GM19438 (cell line): ENCODE measurements at regions not wholly inside any gene's neighbourhood (a gene's known extent, or its start where the extent isn't known, plus 50 kb on each side); places are given as distances from the start of the nearest gene placed in this dataset.

Experiments used
- ATAC-seq: cut with Tn5 transposase; IDR thresholded peaks from one replicate; pipeline ENCODE4 v1.9.1; 2021; ENCODE audit warnings: low read depth; ENCODE audit not compliant: unreplicated experiment

DNA sequence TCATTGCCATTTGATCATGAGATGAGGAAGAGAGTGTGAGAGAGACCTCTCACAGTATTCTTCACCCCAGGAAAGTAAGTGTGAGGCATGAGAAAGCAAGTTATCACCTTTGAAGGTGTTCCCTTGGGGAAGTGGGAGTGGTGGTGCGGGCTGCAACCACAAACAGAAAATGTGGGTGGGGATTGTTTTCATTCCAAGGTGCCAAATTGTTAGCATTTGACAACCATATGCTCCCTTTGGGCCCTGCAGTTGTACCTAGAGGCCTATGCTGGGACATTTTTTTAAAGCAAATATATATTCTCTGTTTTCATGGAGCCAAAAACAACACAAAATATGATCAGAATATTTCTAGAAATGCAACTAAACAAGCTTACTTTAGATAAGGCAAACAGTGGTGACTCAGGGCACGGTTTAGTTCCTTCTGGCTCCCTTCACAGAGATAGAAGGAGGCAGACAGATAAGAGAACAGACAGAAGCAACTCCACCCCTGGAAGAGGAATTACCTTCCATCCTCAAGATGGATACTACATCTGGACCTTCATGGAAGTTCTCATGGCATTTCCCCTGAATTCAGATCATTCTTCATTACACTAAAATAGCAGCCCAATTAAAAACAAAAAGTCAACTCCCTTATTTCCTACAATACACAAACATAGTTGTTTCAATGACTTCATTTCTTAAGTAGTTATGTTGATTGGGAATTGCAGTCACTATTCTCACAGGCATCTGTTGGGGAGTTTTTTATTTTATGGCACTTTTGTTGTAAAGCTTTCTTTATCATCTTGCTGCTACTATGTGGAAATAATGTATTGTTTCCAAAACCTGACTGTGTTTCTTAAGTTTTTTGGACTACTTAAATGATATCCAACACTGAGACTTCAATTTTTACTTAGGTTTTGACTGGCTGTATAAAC lies 416.6 kb downstream of the PLK2 start:
- ATAC-seq, result no peak

DNA sequence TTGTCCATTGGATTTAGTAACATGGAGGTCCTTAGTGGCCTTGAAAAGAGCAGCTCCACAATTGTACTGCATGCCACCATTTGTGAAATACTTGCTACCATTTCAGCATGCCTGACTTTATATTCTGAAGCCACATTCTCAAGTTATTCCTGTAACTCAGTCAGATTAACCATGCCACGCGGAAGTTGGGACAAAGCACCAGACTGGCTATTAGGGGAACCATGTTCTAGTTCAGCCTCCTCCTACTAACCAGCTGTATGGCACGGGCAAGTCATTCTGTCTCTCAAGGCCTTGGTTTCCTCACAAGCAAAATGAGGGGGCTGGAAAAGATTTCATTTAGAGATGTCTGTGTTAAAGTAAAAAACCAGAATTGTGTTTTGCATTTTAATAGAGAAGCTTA lies 418.0 kb downstream of the PLK2 start:
- no peak for ATAC-seq

DNA sequence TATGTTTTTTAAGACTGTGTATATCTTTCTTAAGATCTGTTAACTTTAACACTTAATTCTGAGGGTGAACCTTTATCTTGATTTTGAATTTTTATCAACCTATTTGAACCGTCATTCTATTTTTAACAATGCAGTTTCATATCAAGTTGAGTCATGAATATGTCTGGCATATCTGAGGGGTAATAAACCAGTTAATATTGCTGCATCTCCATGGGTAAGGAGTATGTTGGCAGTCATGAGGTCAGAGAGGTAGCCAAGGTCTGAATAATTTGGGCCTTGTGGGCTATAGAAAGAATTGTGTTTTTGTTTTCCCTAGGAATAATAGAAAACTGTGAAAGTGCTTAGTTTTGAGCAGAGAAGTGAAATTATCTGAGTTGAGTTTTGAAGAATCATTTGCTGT lies 419.0 kb downstream of the PLK2 start:
- ATAC-seq, result no peak

DNA sequence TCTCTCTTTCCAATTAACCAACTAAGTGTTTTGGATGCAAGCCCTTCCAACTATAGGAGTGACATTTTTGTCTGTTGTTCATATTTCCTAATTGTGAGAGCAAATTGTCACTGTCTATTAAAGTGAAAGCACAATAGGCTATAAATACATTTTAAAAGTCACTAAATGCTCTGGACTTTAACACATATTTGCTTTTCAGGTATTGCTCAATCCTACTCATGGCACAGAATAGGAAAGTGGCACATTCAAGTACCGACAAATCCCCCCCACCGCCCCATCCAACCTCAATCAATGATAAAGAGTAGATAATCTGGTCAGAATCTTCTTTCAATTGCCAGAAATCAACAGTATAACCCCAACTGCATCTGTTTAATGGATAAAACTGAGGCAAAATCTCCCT lies 419.8 kb downstream of the PLK2 start:
- ATAC-seq, result no peak

DNA sequence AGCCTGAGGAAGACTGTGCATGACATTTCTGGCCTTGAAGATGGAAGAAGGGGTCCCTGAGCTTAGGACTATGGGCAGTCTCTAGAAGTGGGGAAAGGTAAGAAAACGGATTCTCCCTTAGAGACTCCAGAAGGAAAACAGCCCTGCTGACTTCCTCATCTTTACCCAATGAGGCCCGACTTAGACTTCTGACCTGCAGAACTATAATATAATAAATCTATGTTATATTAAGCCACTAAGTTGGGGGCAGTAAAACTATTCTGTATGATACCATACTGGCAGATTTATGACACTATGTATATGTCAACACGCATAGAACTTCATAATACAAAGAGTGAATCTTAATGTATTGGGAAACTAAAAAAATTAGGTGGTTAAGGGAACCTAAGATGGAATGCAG lies 422.0 kb downstream of the PLK2 start:
- no peak for ATAC-seq

DNA sequence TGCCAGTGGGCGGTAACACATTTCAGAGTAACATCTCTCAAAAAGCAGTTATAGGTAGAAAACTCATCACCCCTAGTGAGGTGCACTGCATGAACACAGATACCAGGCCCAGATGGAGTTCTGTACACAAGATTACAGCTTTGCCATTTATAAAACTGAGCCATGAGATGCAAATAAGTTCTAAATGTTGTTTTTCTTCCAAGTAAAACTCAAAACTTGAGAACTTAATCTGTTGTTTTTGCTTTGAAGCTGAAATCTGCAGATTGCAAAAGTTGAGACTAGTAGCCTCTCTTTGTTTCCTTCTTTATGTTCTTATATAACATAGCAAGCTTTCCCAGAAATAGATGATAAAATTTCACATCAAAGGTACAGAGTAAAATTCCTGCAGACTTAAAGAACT lies 434.1 kb downstream of the PLK2 start:
- ATAC-seq, result no peak

DNA sequence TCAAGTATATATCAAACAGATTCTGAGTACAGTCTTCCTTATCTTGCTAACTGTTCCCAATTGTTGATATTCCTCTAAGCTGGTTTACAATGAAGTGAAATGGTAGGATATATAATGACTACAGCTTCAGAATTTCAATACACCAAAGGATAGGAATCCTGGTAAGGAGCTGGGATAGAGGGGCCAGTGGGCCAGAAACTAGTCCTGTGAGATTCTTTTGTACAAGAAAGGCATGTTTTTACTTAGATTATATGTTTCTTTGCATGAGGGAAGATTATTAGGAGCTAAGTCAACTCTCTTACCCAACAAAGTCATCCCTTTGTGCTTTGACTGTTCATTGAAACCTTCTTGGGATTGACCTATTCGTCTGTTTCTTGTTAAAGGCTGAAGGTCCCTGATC lies 435.7 kb downstream of the PLK2 start:
- ATAC-seq, result no peak

DNA sequence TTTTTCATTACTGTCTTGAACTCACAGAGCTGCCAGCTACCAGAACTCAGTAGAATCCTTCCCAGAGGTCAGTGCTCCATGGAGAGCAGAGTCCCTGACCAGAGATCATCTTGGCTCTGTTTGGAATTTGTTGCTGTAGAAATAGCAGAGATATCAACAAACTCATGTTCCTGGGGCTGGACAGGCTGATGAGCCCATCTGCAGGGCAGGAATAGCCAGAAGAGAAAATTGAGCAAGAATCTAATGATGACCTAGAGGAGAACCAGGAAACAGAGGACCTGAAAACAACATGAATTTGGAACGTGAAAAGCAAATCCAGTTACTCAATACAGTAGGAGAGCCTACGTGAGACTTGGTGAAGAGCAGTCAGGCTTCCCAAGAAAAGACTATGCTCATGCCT lies 437.8 kb downstream of the PLK2 start:
- ATAC-seq, result no peak

DNA sequence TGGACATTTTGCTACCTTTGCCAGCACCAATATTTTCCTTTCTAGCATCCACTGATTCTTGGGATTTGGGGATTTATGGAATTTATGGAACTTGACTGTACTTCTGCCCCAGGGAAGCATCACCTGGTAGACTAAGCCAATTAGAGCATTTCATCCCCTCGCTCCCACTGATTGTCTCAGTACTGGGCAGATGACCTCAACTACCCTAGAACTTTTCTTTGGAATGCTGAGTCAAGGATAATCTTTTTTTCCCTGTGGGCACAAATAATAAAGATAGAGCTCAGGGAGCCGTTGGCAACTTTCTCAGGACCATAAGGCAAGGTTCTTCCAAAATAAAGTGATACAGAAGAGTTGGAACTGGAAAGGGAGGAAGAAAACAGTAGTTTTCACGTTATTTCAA lies 438.4 kb downstream of the PLK2 start:
- ATAC-seq, result no peak

DNA sequence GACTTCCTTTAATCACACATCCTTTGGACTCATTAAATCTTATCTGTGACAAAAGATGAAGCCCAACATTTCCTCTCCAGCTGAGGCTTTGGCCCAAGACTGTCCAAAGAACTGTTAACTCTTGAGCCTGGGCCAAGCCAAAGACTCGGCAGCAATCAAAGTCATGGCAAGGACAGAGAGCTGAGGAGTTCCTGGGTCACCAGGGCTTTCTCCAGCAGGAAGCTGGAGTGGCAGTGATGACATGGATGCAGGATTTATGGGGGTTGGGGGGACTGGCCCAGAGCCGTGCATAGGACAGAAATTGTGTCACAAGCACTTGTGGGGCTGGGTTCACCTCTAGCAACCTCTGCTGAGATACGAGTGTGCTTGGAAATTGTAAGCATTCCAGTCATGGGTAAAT lies 440.3 kb downstream of the PLK2 start:
- no peak for ATAC-seq

DNA sequence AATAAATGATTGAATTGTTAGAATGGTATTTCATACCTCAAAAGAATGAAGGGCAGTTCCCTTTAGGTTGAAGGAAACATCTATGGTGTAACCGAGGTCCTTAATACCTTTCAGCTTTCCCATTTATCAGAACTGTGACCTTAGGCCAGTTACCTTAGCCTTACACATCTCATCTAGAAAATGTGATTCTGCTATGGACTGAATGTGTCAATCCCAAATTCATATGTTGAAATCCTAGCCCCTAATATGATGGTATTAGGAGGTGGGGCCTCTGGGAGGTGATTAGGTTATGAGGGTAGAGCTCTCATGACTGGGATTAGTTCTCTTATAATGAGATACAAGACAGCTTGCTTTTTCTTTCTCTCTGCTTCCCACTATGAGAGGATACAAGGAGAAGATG lies 441.9 kb downstream of the PLK2 start:
- no peak for ATAC-seq

DNA sequence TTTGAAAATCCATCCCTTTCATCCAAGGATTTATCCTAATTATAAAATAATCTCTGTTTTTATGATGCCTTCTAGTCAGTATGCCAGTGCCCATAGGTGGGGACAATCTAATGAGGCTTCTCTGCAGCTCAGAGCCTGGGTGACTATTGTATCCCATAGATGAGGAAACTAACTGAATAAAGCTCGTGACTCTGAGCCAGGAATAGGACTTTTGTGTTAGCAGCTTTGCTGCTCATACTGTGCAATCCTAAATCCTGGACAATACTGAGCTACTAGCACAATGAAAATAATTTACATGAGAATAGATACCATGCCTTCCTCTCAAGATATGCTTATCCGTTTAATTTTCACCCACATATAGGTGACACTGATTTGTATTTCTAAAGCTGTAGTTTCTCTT lies 443.0 kb downstream of the PLK2 start:
- ATAC-seq, result no peak

DNA sequence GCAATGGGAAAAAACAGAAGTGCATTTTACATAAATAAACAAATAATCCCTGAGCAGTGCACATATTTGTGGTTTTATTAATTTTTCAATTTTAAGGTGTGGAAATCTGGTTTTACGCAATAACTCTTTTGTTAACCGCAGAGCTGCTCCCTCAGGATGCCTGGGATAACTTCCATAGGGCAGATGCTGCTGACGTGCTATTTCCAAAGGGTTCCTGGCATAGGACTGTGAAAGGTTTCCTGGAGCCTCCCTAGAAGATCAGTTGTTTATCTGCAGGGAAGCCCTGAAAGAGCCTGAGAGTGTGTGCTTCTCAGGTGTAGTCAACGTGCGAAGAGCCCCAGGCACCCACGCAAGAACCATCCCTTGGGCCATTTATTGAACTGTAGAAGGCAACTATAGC lies 443.5 kb downstream of the PLK2 start:
- no peak for ATAC-seq

DNA sequence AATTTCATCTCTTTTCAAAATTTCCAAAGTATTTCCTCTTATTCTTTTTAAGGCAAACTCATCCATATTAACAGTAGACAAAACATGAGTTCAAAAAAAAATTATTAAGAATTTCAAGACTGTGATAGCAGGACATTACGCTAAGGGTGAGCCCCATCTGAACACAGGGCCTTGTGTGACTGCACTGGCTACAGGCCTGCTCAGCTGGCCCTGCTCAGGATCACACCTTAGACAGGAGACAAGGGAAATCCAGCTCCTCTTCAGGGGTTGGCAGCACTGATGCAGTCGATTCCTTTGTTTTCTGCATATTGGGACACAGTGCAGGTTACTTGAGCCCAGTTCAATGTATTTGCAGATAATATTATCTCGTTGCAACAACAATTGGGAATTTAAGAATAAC lies 444.7 kb downstream of the PLK2 start:
- ATAC-seq, result no peak

DNA sequence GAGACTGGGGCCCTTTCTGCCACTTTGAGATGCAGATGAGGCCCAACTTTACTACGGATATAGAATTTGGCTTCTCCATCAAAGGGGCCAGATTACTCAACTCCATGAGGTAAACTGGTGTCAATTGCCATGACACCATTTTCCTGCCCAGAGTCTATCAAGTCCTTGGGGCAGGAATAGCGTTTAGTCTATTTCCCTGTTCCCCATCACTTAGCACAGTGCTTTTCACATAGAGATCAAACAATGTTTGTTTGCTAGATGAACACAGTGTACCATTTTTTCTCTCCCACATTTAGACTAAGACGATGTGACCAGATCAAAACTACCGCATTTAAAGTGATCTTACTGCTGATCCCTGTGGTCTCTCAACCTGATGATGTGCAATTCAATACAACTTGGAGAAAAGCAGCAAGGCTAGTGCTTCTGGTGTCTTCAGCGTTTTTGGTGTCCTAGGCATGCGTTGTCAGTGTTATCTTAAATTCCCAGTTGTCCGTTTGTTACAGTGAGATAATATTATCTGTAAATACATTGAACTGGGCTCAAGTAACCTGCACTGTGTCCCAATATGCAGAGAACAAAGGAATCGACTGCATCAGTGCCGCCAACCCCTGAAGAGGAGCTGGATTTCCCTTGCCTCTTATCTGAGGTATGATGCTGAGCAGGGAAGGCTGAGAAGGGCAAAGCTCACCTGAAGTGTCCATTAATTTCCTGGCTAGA lies 446.2 kb downstream of the PLK2 start:
- ATAC-seq, result no peak

DNA sequence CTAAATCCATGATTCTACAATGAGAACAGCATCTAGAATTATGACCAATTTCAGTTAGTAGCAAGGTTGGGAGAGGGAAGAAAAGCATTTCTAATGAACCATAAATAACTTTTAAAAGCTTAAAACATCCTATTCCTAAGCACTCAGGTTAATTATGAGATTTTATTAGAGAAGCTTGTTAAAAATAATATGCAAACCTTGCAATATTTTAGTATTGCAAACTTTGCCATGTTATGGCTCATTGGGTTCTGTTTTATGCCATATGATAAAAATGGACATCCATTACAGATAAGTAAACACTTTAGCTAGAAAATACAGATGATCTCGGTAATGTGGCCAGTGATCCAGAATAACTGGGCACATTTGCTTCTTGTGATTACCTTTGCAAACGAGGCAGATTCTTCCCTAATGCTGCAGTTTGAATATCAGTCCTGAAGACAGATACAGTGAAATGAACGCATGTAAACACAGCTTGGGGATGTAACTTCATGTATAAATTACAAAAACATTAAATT lies 447.0 kb downstream of the PLK2 start:
- no peak for ATAC-seq

DNA sequence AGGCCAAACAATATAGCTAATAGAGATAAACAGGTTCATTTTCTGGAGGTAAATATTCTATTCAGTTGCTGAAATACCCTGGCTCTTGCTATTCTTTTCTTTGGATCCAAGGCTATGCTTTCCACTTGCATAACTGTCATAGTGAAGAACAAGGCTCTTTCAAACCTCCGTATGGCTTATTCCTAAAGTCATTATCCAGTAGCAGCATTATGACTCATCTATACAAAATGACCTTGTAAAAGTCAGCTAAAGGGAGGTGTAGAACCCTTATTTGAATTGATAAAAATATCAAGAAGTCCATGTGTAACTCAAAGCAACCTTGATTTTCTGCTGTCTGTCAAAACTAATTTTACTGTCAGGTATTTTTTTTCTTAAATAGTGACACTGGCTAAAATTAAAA lies 447.8 kb downstream of the PLK2 start:
- ATAC-seq, result no peak

DNA sequence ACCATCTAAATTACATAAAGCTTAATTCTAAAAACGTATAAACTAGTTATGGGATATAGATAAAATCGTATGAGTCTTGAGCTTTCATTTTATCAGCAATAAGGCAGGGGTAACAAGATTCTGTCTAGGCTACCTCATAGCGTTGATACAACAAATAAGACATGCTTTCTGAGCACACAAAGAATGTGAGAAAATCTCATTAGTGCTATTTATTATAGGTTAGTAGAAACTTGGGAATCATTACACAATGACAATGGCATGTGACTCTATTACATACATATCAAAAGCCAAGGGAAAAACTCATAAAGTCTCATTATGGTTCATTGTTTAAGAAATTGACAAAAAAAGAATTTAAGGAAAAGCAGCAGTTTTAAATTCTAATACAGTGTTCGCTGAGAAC lies 448.6 kb downstream of the PLK2 start:
- ATAC-seq, result no peak

DNA sequence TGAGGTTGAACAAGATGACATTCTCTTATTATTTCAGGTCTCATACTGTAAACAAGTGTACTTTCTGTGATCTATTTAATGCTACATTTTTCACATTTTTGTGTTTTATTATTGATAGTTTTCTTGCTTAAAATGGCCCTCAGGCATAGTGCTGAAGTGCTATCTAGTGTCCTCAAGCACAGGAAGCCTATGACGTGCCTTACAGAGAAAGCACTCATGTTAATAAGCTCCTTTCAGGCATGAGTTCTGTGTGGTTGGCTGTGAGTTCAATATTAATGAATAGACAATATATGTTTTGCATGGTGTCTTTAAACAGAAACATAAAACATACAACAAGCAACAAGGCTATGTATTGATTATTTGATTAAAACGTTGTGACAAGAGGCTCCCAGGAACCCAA lies 450.1 kb downstream of the PLK2 start:
- no peak for ATAC-seq

DNA sequence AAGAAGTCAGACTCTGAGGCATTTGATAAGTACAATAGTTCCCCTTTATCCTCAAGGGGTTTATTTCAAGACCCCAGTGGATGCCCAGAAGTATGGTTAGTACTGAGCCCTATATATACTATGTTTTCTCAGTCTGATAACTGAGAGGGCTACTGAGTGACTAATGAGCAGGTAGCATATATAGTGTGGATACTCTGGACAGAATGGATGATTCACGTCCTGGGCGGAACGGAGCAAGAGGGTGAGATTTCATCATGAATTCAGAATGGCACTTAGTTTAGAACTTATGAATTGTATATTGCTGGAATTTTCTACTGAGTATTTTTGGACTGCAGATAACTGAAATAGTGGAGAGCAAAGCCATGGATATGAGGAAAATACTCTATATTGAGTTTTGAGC lies 457.6 kb downstream of the PLK2 start:
- no peak for ATAC-seq

DNA sequence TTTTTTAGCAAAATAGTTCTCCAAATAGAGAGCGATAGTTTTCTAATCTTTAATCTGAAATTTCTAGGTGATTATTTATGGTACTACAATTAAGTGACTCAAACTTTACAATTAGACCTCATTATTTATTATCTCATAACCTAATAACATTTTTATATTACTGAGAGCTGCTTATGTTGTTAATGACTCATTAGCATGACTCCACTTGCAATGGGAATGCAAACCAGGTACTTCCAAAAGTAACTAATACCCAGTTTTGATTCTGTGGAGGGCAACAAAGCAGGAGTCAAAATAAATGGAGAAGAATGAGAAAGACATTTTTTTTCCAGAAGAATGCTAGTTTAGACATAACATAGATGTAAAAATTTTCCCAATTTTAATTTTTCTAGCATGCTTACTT lies 466.0 kb downstream of the PLK2 start:
- no peak for ATAC-seq

DNA sequence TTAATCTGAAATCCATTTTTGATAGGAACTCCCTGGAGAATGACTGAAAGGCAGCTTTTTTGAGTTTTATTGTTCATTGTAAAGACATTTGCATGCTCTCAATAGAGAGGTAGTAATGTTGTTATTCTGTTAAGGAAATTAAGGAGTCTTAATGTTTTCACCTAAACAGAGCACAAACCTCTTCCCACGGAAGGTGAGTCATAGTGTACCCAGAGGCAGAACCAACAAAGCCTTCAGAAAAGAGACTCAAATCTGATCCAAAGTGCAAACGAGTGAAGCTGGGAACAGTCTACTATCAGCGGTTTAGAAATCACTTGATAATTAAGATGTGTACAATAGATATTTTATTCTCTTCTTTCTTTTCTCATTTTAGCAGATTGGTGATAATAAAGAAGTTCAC lies 470.5 kb downstream of the PLK2 start:
- no peak for ATAC-seq
